Kidney (tissue), 13 donors: ENCODE measurements at regions not wholly inside any gene's neighbourhood (a gene's known extent, or its start where the extent isn't known, plus 50 kb on each side); places are given as distances from the start of the nearest gene placed in this dataset.

Experiments
- DNase-seq, 5 donors: peaks; one replicate each; pipeline ENCODE4 v3.0.0-alpha.2; 2013 to 2020
- FAIRE-seq: peaks from 2 replicates; lab custom pipeline; 2012; peaks lifted over from hg19 to GRCh38; lab: Jason Lieb, UNC
- H3K27ac ChIP-seq, 2 donors: one replicate each; pipeline ENCODE4 v1.7.0; 2013; ENCODE audit warnings: low read depth in 2 of 2, low read length in 2 of 2, inconsistent platforms in 1 of 2
- H3K27me3 ChIP-seq: one replicate; pipeline ENCODE4 v1.7.1; 2013; ENCODE audit warnings: low read length, inconsistent platforms; ENCODE audit not compliant: control insufficient read depth, insufficient read depth
- H3K36me3 ChIP-seq, 3 donors: one replicate each; pipeline versions ENCODE4 v1.7.0 to v1.7.1; 2013; ENCODE audit warnings: low read length in 3 of 3, control low read depth in 1 of 3, inconsistent platforms in 1 of 3; ENCODE audit not compliant: insufficient read depth in 3 of 3, control insufficient read depth in 2 of 3
- H3K4me1 ChIP-seq, 3 donors: one replicate each; pipeline versions ENCODE4 v1.7.0 to v1.7.1; 2013; ENCODE audit warnings: low read length in 3 of 3, inconsistent platforms in 1 of 3, low read depth in 1 of 3; ENCODE audit not compliant: control insufficient read depth in 2 of 3, insufficient read depth in 2 of 3
- H3K4me3 ChIP-seq, 3 donors: one replicate each; pipeline versions ENCODE4 v1.7.0 to v1.8.1; 2013; ENCODE audit warnings: low read length in 3 of 3, control low read depth in 1 of 3, inconsistent platforms in 1 of 3
- H3K9ac ChIP-seq, 3 donors: one replicate each; pipeline versions ENCODE4 v1.7.0 to v1.7.1; 2013; ENCODE audit warnings: low read length in 3 of 3, control low read depth in 1 of 3, inconsistent platforms in 1 of 3
- H3K9me3 ChIP-seq, 3 donors: one replicate each; pipeline versions ENCODE4 v1.7.0 to v1.7.1; 2013; ENCODE audit warnings: low read length in 3 of 3, control low read depth in 1 of 3, inconsistent platforms in 1 of 3; ENCODE audit not compliant: control insufficient read depth in 2 of 3, insufficient read depth in 1 of 3
- intact Hi-C: fragments of 100-400 bp; cut with DNase I; formaldehyde crosslinking; loops from one replicate; pipeline ENCODE4 v1.11.1; 2022
- TF ChIP-seq, protein P1 (sequence below): IDR thresholded peaks from 3 replicates; pipeline ENCODE4 v1.5.1; 2012; ENCODE audit warnings: mild to moderate bottlenecking, moderate library complexity, borderline replicate concordance; ENCODE audit not compliant: insufficient read depth; ENCODE audit errors: extremely low read depth
- donor health status: control.
- donor health status: control.
- donor health status: control.
- donor health status: control.
- donor health status: control.
- donor health status: DM: yes; HTN: yes; CAD: no.
- donor health status: Normal renal cell carcinoma (clear cell type).

DNA sequence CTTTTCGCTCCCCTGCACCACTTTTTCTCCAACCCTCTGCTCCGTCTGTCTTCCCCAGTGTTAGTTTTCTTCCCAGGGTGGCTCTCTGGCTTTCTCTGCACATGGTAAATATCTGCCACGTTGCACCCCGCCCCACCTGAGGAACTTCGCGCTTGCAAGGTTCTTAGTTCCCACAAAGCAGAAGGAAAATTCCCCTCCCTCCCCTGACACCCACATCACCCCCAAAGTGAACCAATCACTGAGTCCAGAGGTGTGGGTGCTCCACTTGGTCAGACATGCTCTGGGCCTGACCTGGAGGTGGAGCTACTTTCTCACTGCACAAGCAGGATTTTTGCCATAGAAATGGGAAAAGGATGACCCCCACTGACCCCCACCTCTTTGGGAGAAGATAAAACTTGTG, 415.0 kb downstream of the FUT8 start:
- no peaks in the 10 kb centered on the region for H3K9me3 ChIP-seq
- H3K27me3 ChIP-seq: no peaks in the 10 kb centered on the region
- H3K36me3 ChIP-seq: no peaks in the 10 kb centered on the region
- DNase-seq (no peak), FAIRE-seq (no peak)
- no peak overlapping the region for H3K9ac ChIP-seq
- no peak overlapping the region for H3K27ac ChIP-seq
- no peaks in the 10 kb centered on the region for H3K4me1 ChIP-seq
- no peak overlapping the region for H3K4me3 ChIP-seq
- TF ChIP-seq, protein P1, sequence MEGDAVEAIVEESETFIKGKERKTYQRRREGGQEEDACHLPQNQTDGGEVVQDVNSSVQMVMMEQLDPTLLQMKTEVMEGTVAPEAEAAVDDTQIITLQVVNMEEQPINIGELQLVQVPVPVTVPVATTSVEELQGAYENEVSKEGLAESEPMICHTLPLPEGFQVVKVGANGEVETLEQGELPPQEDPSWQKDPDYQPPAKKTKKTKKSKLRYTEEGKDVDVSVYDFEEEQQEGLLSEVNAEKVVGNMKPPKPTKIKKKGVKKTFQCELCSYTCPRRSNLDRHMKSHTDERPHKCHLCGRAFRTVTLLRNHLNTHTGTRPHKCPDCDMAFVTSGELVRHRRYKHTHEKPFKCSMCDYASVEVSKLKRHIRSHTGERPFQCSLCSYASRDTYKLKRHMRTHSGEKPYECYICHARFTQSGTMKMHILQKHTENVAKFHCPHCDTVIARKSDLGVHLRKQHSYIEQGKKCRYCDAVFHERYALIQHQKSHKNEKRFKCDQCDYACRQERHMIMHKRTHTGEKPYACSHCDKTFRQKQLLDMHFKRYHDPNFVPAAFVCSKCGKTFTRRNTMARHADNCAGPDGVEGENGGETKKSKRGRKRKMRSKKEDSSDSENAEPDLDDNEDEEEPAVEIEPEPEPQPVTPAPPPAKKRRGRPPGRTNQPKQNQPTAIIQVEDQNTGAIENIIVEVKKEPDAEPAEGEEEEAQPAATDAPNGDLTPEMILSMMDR: no peak
- intact Hi-C loops: loop anchor here (10.0 kb wide), 1 partner anchor 413 kb away; the partner anchor contains the start of gene FUT8

DNA sequence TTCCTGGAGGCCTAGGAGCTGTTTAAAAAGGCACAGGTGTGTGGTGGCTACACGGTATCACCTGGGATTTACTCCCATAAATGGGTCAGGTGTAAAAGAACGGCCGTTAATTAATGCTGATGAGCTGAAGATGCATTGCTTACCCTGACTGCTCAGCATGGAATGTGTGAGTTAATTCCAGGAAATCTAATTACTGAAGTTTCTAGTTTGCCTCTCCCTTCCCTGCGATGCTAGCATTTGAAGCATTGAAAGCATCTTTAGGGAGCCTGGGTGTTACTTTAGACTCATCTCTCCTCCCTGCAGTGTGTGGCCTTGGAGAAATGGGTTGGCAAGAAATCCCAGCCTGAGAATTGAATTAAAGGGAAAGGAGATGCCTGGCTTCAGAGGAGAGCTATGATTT, 415.9 kb downstream of the FUT8 start:
- intact Hi-C loops: loop anchor here (10.0 kb wide), 1 partner anchor 414 kb away; the partner anchor contains the start of gene FUT8

DNA sequence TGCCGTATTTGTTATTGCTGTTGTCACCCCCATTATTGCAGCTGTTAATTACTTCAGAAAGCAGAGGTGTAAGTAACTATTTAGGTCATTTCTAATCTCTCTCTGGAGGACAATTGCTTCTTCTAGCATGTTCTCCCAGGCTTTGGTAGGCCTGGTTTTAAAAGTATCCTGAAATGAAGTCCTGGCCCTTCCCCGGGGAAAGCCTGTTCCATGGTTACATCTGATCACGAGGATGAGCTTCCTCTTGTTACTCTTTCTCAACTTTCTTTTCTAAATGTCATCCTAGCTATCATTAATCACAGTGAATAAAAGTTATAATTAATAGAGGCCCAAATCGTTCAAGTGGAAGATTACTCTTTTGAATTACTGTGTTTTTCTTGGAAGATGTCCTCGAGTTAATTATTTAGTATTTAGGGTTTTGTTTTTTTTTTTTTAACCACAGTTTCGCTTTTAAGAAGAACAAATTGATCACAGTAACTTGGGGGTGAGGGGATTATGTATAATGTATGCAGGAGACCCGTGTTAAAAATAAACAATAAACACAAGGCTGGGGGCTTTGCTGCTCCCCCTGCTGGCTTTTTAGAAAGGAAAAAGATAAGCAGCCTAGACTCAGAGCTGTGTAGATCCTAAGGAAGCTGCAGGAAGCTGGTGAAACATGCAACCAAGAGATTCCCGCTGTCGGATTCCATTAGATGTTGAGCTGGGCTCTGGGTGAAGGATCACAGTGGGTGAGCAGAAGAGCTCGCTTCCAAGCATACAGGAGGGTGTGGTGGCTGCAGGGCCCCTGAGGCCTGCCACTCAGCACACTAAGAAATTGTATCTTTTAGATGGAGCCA, 420.1 kb downstream of the FUT8 start:
- no peak overlapping the region for H3K27ac ChIP-seq
- no peaks in the 10 kb centered on the region for H3K27me3 ChIP-seq
- TF ChIP-seq, protein P1: no peak
- H3K9ac ChIP-seq: no peak overlapping the region
- peaks cover 0 to 3% (median 0%) of the 10 kb centered on the region in 3 donors for H3K4me1 ChIP-seq
- no peaks in the 10 kb centered on the region for H3K9me3 ChIP-seq
- DNase-seq: peak in 3 of 5 donors; percentile 34 to 53 (median 44)
- peak; percentile 89 for FAIRE-seq
- intact Hi-C loops: no loop called here
- H3K36me3 ChIP-seq: no peaks in the 10 kb centered on the region
- peak overlapping the region in 2 of 3 donors; percentile 9 to 25 for H3K4me3 ChIP-seq

More for the DNA sequence above, 415.9 kb downstream of the FUT8 start:
- Histone ChIP-seq H3K9me3 (no peaks in the 10 kb centered on the region), H3K27ac (no peak overlapping the region), H3K36me3 (no peaks in the 10 kb centered on the region), H3K9ac (no peak overlapping the region), H3K4me3 (no peak overlapping the region), H3K4me1 (peaks cover 0 to 3% (median 0%) of the 10 kb centered on the region in 3 donors), H3K27me3 (no peaks in the 10 kb centered on the region)
- FAIRE-seq (no peak), DNase-seq (no peak)
- TF ChIP-seq, protein P1: no peak
